ENCODE measurements at regions not wholly inside any gene's neighbourhood (a gene's known extent, or its start where the extent isn't known, plus 50 kb on each side); places are given as distances from the start of the nearest gene placed in this dataset.

DNA sequence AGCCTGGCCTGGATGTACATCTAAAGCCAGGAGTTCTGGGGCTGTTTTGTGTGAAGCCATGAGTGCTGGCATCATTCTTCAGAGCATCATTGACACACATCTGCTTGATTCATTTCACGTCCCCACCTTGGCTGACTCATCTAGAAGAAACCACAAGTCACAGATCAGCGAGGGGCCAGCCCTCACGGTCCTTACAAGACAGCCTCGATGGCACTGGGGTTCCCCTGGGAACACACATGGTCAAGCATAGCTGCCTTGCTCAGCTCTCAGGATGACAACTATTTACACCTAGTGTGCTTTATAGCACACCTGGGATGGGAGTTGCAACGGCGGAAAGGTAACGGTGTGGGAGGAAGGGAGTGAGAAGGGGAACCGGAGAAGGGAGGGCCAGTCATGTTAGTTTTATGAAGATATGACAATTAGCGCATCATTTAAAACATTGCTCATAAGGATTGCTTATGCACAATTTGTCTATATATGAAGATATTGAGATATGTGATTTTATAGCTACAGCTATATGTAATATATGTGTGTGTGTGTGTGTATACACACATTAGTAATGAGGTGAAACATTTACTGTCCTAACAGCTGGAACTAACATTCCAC is 227.1 kb downstream of the RPLP1 start:
- no peak for TF ChIP-seq POLR2A (IDR thresholded peaks at IDR 0.05)
- TF ChIP-seq, protein P1, sequence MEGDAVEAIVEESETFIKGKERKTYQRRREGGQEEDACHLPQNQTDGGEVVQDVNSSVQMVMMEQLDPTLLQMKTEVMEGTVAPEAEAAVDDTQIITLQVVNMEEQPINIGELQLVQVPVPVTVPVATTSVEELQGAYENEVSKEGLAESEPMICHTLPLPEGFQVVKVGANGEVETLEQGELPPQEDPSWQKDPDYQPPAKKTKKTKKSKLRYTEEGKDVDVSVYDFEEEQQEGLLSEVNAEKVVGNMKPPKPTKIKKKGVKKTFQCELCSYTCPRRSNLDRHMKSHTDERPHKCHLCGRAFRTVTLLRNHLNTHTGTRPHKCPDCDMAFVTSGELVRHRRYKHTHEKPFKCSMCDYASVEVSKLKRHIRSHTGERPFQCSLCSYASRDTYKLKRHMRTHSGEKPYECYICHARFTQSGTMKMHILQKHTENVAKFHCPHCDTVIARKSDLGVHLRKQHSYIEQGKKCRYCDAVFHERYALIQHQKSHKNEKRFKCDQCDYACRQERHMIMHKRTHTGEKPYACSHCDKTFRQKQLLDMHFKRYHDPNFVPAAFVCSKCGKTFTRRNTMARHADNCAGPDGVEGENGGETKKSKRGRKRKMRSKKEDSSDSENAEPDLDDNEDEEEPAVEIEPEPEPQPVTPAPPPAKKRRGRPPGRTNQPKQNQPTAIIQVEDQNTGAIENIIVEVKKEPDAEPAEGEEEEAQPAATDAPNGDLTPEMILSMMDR (IDR thresholded peaks at IDR 0.05), result no peak

Measured in thyroid gland (tissue), 4 donors.